Right lobe of liver (tissue), 4 donors: ENCODE measurements at regions not wholly inside any gene's neighbourhood (a gene's known extent, or its start where the extent isn't known, plus 50 kb on each side); places are given as distances from the start of the nearest gene placed in this dataset.

Experiments
- POLR2A ChIP-seq: fragments of 450-650 bp; IDR thresholded peaks from one replicate; pipeline ENCODE4 v1.6.1; 2017; ENCODE audit warnings: antibody characterized with exemption, mild to moderate bottlenecking
- TF ChIP-seq, protein P1 (sequence below), 4 donors: fragments of 200-600 bp in 3 of 4; fragments of 450-650 bp in 1 of 4; IDR thresholded peaks; one replicate each; pipeline versions ENCODE4 v1.5.1 to v1.8.0; 2016 to 2022; ENCODE audit warnings: antibody characterized with exemption in 4 of 4, mild to moderate bottlenecking in 2 of 4
- donor health status: DM: no; HTN: no; CAD: no.
- donor health status: DM: no; HTN: no; CAD: no.
- donor health status: DM: no; HTN: yes; CAD: no.

DNA sequence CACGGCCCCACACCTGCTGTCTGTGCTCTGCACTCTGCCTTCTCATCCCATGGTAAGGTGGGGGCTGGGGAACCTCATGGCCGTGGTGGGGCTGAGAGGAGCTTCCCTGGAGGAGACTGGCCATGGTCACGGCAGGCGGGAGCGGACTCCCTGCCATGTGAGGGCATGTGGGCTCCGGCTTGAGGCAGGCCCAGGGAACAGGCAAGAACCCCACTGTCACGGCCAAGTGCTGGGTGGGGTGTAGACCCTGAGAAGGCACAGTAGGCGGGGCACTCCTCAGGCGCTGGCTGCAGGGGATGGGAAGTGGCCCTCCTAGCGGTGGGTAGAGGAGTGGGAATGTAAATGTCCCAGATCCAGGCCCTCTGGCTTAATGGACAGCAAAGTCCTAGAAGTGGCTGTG lies 1262.7 kb downstream of the BRD1 start:
- TF ChIP-seq, protein P1, sequence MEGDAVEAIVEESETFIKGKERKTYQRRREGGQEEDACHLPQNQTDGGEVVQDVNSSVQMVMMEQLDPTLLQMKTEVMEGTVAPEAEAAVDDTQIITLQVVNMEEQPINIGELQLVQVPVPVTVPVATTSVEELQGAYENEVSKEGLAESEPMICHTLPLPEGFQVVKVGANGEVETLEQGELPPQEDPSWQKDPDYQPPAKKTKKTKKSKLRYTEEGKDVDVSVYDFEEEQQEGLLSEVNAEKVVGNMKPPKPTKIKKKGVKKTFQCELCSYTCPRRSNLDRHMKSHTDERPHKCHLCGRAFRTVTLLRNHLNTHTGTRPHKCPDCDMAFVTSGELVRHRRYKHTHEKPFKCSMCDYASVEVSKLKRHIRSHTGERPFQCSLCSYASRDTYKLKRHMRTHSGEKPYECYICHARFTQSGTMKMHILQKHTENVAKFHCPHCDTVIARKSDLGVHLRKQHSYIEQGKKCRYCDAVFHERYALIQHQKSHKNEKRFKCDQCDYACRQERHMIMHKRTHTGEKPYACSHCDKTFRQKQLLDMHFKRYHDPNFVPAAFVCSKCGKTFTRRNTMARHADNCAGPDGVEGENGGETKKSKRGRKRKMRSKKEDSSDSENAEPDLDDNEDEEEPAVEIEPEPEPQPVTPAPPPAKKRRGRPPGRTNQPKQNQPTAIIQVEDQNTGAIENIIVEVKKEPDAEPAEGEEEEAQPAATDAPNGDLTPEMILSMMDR (IDR thresholded peaks at IDR 0.05): no peak
- no peak for TF ChIP-seq POLR2A
